Liver (tissue), 8 donors: ENCODE measurements at regions not wholly inside any gene's neighbourhood (a gene's known extent, or its start where the extent isn't known, plus 50 kb on each side); places are given as distances from the start of the nearest gene placed in this dataset.

Experiments
- DNase-seq: peaks from one replicate; pipeline ENCODE4 v3.0.0-alpha.2; 2017; ENCODE audit warnings: low spot score
- H3K27ac ChIP-seq, 2 donors: one replicate each; pipeline ENCODE4 v1.7.0; 2013; ENCODE audit warnings: inconsistent platforms in 2 of 2, low read length in 2 of 2, control low read depth in 1 of 2, low read depth in 1 of 2, mild to moderate bottlenecking in 1 of 2
- H3K27me3 ChIP-seq, 4 donors: one replicate each; pipeline versions ENCODE4 v1.6.1 to v1.7.0; 2013; ENCODE audit warnings: low read length in 3 of 4, inconsistent platforms in 1 of 4, mild to moderate bottlenecking in 1 of 4, moderate library complexity in 1 of 4; ENCODE audit not compliant: control insufficient read depth in 4 of 4, insufficient read depth in 4 of 4
- H3K36me3 ChIP-seq, 4 donors: one replicate each; pipeline versions ENCODE4 v1.6.1 to v1.7.0; 2013; ENCODE audit warnings: low read length in 3 of 4, mild to moderate bottlenecking in 3 of 4, low read depth in 1 of 4, moderate library complexity in 1 of 4; ENCODE audit not compliant: control insufficient read depth in 4 of 4, insufficient read depth in 3 of 4
- H3K4me1 ChIP-seq, 4 donors: one replicate each; pipeline versions ENCODE4 v1.6.1 to v1.7.0; 2013; ENCODE audit warnings: low read length in 3 of 4, mild to moderate bottlenecking in 3 of 4, moderate library complexity in 1 of 4; ENCODE audit not compliant: control insufficient read depth in 4 of 4, insufficient read depth in 4 of 4
- H3K4me3 ChIP-seq, 3 donors: one replicate each; pipeline versions ENCODE4 v1.6.1 to v1.7.0; 2013; ENCODE audit warnings: low read length in 3 of 3, control low read depth in 1 of 3, low read depth in 1 of 3, mild to moderate bottlenecking in 1 of 3
- H3K9ac ChIP-seq, 2 donors: one replicate each; pipeline ENCODE4 v1.7.0; 2013; ENCODE audit warnings: low read length in 2 of 2, mild to moderate bottlenecking in 2 of 2, moderate library complexity in 2 of 2, control low read depth in 1 of 2, low read depth in 1 of 2
- H3K9me3 ChIP-seq, 4 donors: one replicate each; pipeline versions ENCODE4 v1.6.1 to v1.7.0; 2013; ENCODE audit warnings: low read length in 3 of 4; ENCODE audit not compliant: control insufficient read depth in 4 of 4
- ATF3 ChIP-seq: IDR thresholded peaks from 2 replicates; pipeline ENCODE4 v1.6.1; 2016; ENCODE audit warnings: antibody characterized with exemption
- CTCF ChIP-seq: fragments of 150-350 bp; IDR thresholded peaks from 2 replicates; pipeline ENCODE4 v1.5.1; 2017; ENCODE audit warnings: improper control_type of control experiment, low read depth, low read length; ENCODE audit not compliant: missing input control
- EGR1 ChIP-seq, 2 donors: IDR thresholded peaks; 2 replicates each; pipeline ENCODE4 v1.6.1; 2016 to 2018; ENCODE audit warnings: antibody characterized with exemption in 2 of 2, low read depth in 2 of 2
- FOXA1 ChIP-seq: IDR thresholded peaks from 2 replicates; pipeline ENCODE4 v1.6.1; 2016; ENCODE audit warnings: antibody characterized with exemption
- GABPA ChIP-seq, 2 donors: IDR thresholded peaks in 1 of 2; conservative IDR thresholded peaks in 1 of 2; 2 replicates each; pipeline ENCODE4 v1.6.1; 2016; ENCODE audit warnings: antibody characterized with exemption in 2 of 2, mild to moderate bottlenecking in 1 of 2, moderate library complexity in 1 of 2
- HNF4A ChIP-seq, 2 donors: conservative IDR thresholded peaks; 2 replicates each; pipeline ENCODE4 v1.6.1; 2016; ENCODE audit warnings: antibody characterized with exemption in 2 of 2, mild to moderate bottlenecking in 2 of 2
- HNF4G ChIP-seq: IDR thresholded peaks from 2 replicates; pipeline ENCODE4 v1.6.1; 2016; ENCODE audit warnings: antibody characterized with exemption
- JUND ChIP-seq, 2 donors: IDR thresholded peaks; 2 replicates each; pipeline ENCODE4 v1.6.1; 2016; ENCODE audit warnings: antibody characterized with exemption in 2 of 2
- MAX ChIP-seq: IDR thresholded peaks from 2 replicates; pipeline ENCODE4 v1.6.1; 2016; ENCODE audit warnings: antibody characterized with exemption
- NR2F2 ChIP-seq: IDR thresholded peaks from 2 replicates; pipeline ENCODE4 v1.6.1; 2016; ENCODE audit warnings: antibody characterized with exemption
- RAD21 ChIP-seq, 2 donors: IDR thresholded peaks; 2 replicates each; pipeline ENCODE4 v1.6.1; 2016; ENCODE audit warnings: antibody characterized with exemption in 2 of 2, mild to moderate bottlenecking in 2 of 2
- RXRA ChIP-seq, 2 donors: IDR thresholded peaks; 2 replicates each; pipeline ENCODE4 v1.6.1; 2017 to 2018; ENCODE audit warnings: antibody characterized with exemption in 2 of 2, mild to moderate bottlenecking in 1 of 2
- TAF1 ChIP-seq: conservative IDR thresholded peaks from 2 replicates; pipeline ENCODE4 v1.6.1; 2016; ENCODE audit warnings: antibody characterized with exemption, mild to moderate bottlenecking
- YY1 ChIP-seq: IDR thresholded peaks from 2 replicates; pipeline ENCODE4 v1.6.1; 2016; ENCODE audit warnings: antibody characterized with exemption, mild to moderate bottlenecking
- ZBTB33 ChIP-seq: IDR thresholded peaks from 2 replicates; pipeline ENCODE4 v1.6.1; 2016; ENCODE audit warnings: antibody characterized with exemption
- WGBS: extraction: QIAGEN DNeasy Blood & Tissue Kit; methylation state at CpG from one replicate; pipeline ENCODE4 v1.1.7; 2013; 5-methylcytosine and 5-hydroxymethylcytosine counted together
- TF ChIP-seq, protein P1 (sequence below): IDR thresholded peaks from 2 replicates; pipeline ENCODE4 v1.6.1; 2016; ENCODE audit warnings: antibody characterized with exemption, mild to moderate bottlenecking
- donor health status: healthy.
- donor health status: healthy.
- donor health status: healthy.
- donor health status: healthy.
- donor health status: healthy.

DNA sequence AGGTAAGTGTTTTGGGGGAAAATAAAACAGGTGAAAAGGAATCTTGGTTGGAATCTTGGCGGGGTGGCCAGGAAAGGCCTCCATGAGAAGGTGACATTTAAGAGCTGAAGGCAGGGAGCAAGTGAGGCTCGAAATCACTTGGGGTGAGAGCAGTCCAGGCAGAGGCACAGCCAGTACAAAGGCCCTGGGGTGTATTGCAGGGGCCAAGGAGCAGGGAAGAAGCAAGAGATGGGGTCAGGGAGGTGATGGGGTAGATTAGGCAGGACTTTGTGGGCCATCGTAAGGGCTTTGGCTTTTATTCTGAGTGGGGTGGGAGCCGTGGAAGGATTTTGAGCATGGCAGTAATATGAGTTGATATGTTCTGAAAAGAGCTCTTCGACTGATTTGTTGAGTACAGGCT, 551.1 kb downstream of the MN1 start:
- TF ChIP-seq, protein P1, sequence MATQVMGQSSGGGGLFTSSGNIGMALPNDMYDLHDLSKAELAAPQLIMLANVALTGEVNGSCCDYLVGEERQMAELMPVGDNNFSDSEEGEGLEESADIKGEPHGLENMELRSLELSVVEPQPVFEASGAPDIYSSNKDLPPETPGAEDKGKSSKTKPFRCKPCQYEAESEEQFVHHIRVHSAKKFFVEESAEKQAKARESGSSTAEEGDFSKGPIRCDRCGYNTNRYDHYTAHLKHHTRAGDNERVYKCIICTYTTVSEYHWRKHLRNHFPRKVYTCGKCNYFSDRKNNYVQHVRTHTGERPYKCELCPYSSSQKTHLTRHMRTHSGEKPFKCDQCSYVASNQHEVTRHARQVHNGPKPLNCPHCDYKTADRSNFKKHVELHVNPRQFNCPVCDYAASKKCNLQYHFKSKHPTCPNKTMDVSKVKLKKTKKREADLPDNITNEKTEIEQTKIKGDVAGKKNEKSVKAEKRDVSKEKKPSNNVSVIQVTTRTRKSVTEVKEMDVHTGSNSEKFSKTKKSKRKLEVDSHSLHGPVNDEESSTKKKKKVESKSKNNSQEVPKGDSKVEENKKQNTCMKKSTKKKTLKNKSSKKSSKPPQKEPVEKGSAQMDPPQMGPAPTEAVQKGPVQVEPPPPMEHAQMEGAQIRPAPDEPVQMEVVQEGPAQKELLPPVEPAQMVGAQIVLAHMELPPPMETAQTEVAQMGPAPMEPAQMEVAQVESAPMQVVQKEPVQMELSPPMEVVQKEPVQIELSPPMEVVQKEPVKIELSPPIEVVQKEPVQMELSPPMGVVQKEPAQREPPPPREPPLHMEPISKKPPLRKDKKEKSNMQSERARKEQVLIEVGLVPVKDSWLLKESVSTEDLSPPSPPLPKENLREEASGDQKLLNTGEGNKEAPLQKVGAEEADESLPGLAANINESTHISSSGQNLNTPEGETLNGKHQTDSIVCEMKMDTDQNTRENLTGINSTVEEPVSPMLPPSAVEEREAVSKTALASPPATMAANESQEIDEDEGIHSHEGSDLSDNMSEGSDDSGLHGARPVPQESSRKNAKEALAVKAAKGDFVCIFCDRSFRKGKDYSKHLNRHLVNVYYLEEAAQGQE: no peak
- TF ChIP-seq FOXA1 (no peak), RAD21 (IDR thresholded peaks at IDR 0.05) (no peak), ZBTB33 (no peak), RXRA (IDR thresholded peaks at IDR 0.05) (no peak), ATF3 (no peak), YY1 (no peak), JUND (IDR thresholded peaks at IDR 0.05) (no peak), NR2F2 (no peak), HNF4A (conservative IDR thresholded peaks at IDR 0.05) (no peak), EGR1 (IDR thresholded peaks at IDR 0.05; ENCODE audit: low read depth in 2 of 2) (no peak), MAX (no peak), HNF4G (no peak), GABPA (IDR thresholded peaks at IDR 0.05 in 1 of 2, conservative IDR thresholded peaks at IDR 0.05 in 1 of 2) (no peak)
- peaks cover 0 to 2% (median 0%) of the 10 kb centered on the region in 4 donors for H3K27me3 ChIP-seq
- no peak for DNase-seq
- peaks cover 0 to 7% (median 2%) of the 10 kb centered on the region in 4 donors for H3K9me3 ChIP-seq
- no peak overlapping the region for H3K27ac ChIP-seq
- peaks cover 0 to 2% (median 0%) of the 10 kb centered on the region in 4 donors for H3K4me1 ChIP-seq
- WGBS: 81% methylated on average over 5 of the region's 5 CpGs
- no peaks in the 10 kb centered on the region for H3K36me3 ChIP-seq
- H3K4me3 ChIP-seq: no peak overlapping the region
- no peak overlapping the region for H3K9ac ChIP-seq

DNA sequence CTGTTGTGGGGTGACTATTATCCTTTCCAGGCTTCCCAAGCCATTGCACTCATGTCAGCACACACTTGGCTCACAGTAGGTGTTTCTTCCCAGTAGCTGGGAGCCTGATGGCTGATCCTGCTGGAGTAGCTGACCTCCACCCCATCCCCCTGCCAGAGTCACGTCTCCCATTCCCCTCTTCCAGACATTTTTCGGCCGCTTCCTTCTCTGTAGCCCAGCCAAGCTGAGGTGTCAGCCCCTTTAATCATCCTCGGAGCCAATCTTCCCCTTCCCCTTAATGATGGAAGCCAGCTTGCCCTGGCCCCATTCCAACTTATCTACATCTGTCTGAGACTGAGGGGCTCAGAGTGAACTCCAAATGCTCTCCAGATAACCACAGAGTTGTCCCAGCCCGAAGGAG, 550.7 kb downstream of the MN1 start:
- 72% methylated on average over 5 of the region's 5 CpGs for WGBS
- Histone ChIP-seq H3K9ac (no peak overlapping the region), H3K4me3 (no peak overlapping the region), H3K27ac (no peak overlapping the region), H3K9me3 (peaks cover 0 to 12% (median 7%) of the 10 kb centered on the region in 4 donors), H3K4me1 (peaks cover 0 to 2% (median 0%) of the 10 kb centered on the region in 4 donors), H3K27me3 (peaks cover 0 to 2% (median 0%) of the 10 kb centered on the region in 4 donors), H3K36me3 (no peaks in the 10 kb centered on the region)
- DNase-seq: no peak
- no peak for TF ChIP-seq GABPA (IDR thresholded peaks at IDR 0.05 in 1 of 2, conservative IDR thresholded peaks at IDR 0.05 in 1 of 2)
- TF ChIP-seq HNF4G: no peak
- no peak for TF ChIP-seq FOXA1
- no peak for TF ChIP-seq YY1
- TF ChIP-seq JUND (IDR thresholded peaks at IDR 0.05): no peak
- TF ChIP-seq TAF1: no peak
- TF ChIP-seq CTCF: no peak
- no peak for TF ChIP-seq MAX
